Lung (tissue), 11 donors: ENCODE measurements at regions not wholly inside any gene's neighbourhood (a gene's known extent, or its start where the extent isn't known, plus 50 kb on each side); places are given as distances from the start of the nearest gene placed in this dataset.

ENCODE experiments used
- ATAC-seq: fragments of 200-7000 bp; cut with Tn5 transposase; one replicate; pipeline ENCODE4 v1.9.1; 2020; ENCODE audit warnings: moderate number of reproducible peaks; ENCODE audit not compliant: insufficient read depth, low FRiP score
- DNase-seq, 3 donors: peaks; one replicate each; pipeline ENCODE4 v3.0.0-alpha.2; 2013 to 2017
- H3K27ac ChIP-seq, 2 donors: one replicate each; pipeline ENCODE4 v1.5.1; 2013; ENCODE audit warnings: mild to moderate bottlenecking in 2 of 2, moderate library complexity in 2 of 2, control low read depth in 1 of 2, inconsistent platforms in 1 of 2, low read depth in 1 of 2, low read length in 1 of 2
- H3K27me3 ChIP-seq, 3 donors: one replicate each; pipeline ENCODE4 v1.5.1; 2013; ENCODE audit warnings: low read length in 2 of 3; ENCODE audit not compliant: control insufficient read depth in 3 of 3, insufficient read depth in 3 of 3
- H3K36me3 ChIP-seq, 4 donors: one replicate each; pipeline ENCODE4 v1.5.1; 2013; ENCODE audit warnings: low read length in 4 of 4, mild to moderate bottlenecking in 1 of 4, moderate library complexity in 1 of 4; ENCODE audit not compliant: control insufficient read depth in 4 of 4, insufficient read depth in 4 of 4
- H3K4me1 ChIP-seq, 5 donors: one replicate each; pipeline ENCODE4 v1.5.1; 2013; ENCODE audit warnings: low read length in 5 of 5, mild to moderate bottlenecking in 2 of 5, moderate library complexity in 1 of 5; ENCODE audit not compliant: control insufficient read depth in 5 of 5, insufficient read depth in 5 of 5
- H3K4me3 ChIP-seq: one replicate; pipeline ENCODE4 v1.5.1; 2013; ENCODE audit warnings: mild to moderate bottlenecking, control low read depth, moderate library complexity
- H3K9ac ChIP-seq, 2 donors: one replicate each; pipeline ENCODE4 v1.5.1; 2013; ENCODE audit warnings: low read length in 2 of 2, control low read depth in 1 of 2; ENCODE audit not compliant: insufficient read depth in 1 of 2
- H3K9me3 ChIP-seq, 4 donors: one replicate each; pipeline ENCODE4 v1.5.1; 2013; ENCODE audit warnings: low read length in 3 of 4, mild to moderate bottlenecking in 1 of 4, moderate library complexity in 1 of 4; ENCODE audit not compliant: control insufficient read depth in 4 of 4, insufficient read depth in 3 of 4
- WGBS, 2 donors: extraction: QIAGEN DNeasy Blood & Tissue Kit; methylation state at CpG; one replicate each; pipeline ENCODE4 v1.1.7; 2013; 5-methylcytosine and 5-hydroxymethylcytosine counted together
- TF ChIP-seq, protein P1 (sequence below): IDR thresholded peaks from 2 replicates; pipeline ENCODE4 v1.5.1; 2012; ENCODE audit warnings: mild to moderate bottlenecking; ENCODE audit errors: control extremely low read depth, extremely low read depth
- donor health status: control.
- donor health status: control.
- donor health status: Bipolar disorder and iron deficiency.
- donor health status: healthy.
- donor health status: DM: yes; HTN: yes; CAD: no.

GRCh38 chr3:24944805-24945520 lies 450.3 kb upstream of the THRB start:
- Histone ChIP-seq H3K9me3 (no peaks in the 10 kb centered on the region), H3K27ac (no peak overlapping the region), H3K27me3 (no peaks in the 10 kb centered on the region), H3K9ac (no peak overlapping the region), H3K4me3 (no peak overlapping the region), H3K36me3 (no peaks in the 10 kb centered on the region), H3K4me1 (no peaks in the 10 kb centered on the region)
- no peak for ATAC-seq
- DNase-seq: no peak
- TF ChIP-seq, protein P1, sequence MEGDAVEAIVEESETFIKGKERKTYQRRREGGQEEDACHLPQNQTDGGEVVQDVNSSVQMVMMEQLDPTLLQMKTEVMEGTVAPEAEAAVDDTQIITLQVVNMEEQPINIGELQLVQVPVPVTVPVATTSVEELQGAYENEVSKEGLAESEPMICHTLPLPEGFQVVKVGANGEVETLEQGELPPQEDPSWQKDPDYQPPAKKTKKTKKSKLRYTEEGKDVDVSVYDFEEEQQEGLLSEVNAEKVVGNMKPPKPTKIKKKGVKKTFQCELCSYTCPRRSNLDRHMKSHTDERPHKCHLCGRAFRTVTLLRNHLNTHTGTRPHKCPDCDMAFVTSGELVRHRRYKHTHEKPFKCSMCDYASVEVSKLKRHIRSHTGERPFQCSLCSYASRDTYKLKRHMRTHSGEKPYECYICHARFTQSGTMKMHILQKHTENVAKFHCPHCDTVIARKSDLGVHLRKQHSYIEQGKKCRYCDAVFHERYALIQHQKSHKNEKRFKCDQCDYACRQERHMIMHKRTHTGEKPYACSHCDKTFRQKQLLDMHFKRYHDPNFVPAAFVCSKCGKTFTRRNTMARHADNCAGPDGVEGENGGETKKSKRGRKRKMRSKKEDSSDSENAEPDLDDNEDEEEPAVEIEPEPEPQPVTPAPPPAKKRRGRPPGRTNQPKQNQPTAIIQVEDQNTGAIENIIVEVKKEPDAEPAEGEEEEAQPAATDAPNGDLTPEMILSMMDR: no peak
- WGBS, 2 donors: 92 to 96% methylated on average over 3 of the region's 3 CpGs

DNA sequence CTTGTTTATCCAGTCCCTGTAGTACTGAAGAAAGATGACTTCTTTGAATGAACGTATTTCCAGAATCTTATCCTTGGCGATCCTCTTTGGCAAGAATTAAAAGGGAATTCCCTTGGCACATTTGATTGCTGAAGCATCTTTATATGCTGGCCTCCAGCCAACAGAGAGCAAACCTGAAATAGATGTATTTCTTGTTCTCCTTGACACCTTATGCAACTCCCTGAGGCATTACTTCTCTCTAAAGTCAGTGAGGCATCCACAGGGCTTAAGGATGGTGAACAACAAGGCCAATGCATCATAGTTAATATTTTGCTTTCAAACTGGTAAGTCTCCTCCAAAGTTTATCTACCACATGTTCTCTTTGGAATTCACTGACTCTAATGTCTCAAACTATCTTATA lies 450.9 kb upstream of the THRB start:
- H3K36me3 ChIP-seq: no peaks in the 10 kb centered on the region

GRCh38 chr3:24947103-24947502 lies 452.5 kb upstream of the THRB start:
- Histone ChIP-seq H3K27me3 (no peaks in the 10 kb centered on the region), H3K9ac (no peak overlapping the region), H3K9me3 (no peaks in the 10 kb centered on the region), H3K27ac (no peak overlapping the region), H3K36me3 (no peaks in the 10 kb centered on the region), H3K4me1 (no peaks in the 10 kb centered on the region), H3K4me3 (no peak overlapping the region)
- TF ChIP-seq, protein P1: no peak
- DNase-seq: no peak
- ATAC-seq: no peak
- 87 to 90% methylated on average over 4 of the region's 4 CpGs for WGBS, 2 donors

More for the DNA sequence above, 450.9 kb upstream of the THRB start:
- Histone ChIP-seq H3K9me3 (no peaks in the 10 kb centered on the region), H3K4me3 (no peak overlapping the region), H3K4me1 (no peaks in the 10 kb centered on the region), H3K9ac (no peak overlapping the region), H3K27ac (no peak overlapping the region), H3K27me3 (no peaks in the 10 kb centered on the region)
- TF ChIP-seq, protein P1: no peak
- 59 to 78% methylated on average over 2 of the region's 2 CpGs for WGBS, 2 donors
- ATAC-seq: no peak
- no peak for DNase-seq

DNA sequence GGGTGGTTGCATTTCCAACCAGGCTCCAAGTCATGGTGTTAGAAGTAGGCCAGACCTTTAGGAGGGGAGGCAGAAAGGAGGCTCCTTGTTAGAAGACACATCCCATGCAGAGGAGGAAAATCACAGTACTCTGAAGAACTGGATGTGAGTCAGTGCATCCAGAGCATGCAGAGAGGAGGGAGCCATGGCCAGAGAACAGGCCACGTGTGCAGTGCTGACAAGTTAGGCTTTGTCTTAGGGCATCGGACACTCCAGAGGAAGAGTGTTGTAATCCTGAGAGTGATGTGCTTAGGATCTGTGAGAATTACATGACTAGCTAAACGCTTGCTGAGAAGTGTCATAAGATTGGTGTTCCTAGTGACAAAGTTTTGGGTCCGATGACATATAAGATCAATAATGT lies 456.5 kb upstream of the THRB start:
- no peaks in the 10 kb centered on the region for H3K36me3 ChIP-seq
- no peak overlapping the region for H3K9ac ChIP-seq
- TF ChIP-seq, protein P1: no peak
- H3K4me1 ChIP-seq: peaks cover 0 to 3% (median 0%) of the 10 kb centered on the region in 5 donors
- H3K4me3 ChIP-seq: no peak overlapping the region
- H3K27ac ChIP-seq: no peak overlapping the region
- no peak for DNase-seq
- ATAC-seq: no peak
- H3K27me3 ChIP-seq: no peaks in the 10 kb centered on the region
- 92 to 94% methylated on average over 4 of the region's 4 CpGs for WGBS, 2 donors
- peaks cover 0 to 3% (median 0%) of the 10 kb centered on the region in 4 donors for H3K9me3 ChIP-seq
